GM12864 (cell line): ENCODE measurements at regions not wholly inside any gene's neighbourhood (a gene's known extent, or its start where the extent isn't known, plus 50 kb on each side); places are given as distances from the start of the nearest gene placed in this dataset.

Experiments
- DNase-seq: peaks from one replicate; pipeline ENCODE4 v3.0.0-alpha.2; 2011; ENCODE audit warnings: low read depth
- H3K4me3 ChIP-seq: 2 replicates; pipeline ENCODE4 v1.5.1; 2011; ENCODE audit warnings: mild to moderate bottlenecking, low read depth, low read length, control low read depth
- TF ChIP-seq, protein P1 (sequence below): IDR thresholded peaks from 2 replicates; pipeline ENCODE4 v1.5.1; 2011; ENCODE audit warnings: low read depth, mild to moderate bottlenecking, moderate library complexity, low read length, control low read depth, inconsistent platforms; ENCODE audit errors: missing control alignments

DNA sequence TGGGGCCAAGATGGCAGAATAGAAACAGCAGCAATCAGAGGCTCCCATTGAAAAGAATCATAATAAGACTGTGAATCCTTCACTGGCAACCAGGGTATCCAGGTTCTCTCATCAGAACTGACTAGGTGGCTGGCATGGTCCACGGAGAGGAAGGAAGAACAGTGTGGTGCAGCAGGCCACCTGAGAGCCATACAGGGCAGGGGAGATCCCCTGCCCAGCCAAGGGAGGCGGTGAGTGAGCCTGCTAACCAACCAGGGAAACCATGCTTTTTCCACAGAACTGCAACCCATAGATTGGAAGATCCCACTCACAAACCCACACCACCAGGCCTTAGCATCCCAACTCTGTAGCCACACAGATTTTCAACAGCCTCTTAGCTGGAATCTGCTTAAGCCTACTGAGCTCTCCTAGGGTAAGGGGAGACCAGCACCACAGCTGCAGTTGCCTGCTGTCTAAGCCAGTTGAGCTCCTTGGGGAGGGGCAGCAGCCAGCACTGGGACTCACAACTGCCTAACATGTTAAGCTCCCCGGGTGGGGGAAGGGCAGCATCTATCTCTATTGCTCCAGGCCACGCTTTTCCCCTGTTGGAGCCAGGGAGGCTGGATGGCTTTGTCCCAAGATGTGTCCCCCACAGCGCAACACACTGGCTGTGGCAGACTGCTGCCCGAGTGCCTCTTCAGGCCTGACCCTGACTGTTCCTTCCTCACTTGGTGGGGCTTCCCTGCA is 342.6 kb upstream of the CCDC196 start:
- no peak overlapping the region for H3K4me3 ChIP-seq
- TF ChIP-seq, protein P1, sequence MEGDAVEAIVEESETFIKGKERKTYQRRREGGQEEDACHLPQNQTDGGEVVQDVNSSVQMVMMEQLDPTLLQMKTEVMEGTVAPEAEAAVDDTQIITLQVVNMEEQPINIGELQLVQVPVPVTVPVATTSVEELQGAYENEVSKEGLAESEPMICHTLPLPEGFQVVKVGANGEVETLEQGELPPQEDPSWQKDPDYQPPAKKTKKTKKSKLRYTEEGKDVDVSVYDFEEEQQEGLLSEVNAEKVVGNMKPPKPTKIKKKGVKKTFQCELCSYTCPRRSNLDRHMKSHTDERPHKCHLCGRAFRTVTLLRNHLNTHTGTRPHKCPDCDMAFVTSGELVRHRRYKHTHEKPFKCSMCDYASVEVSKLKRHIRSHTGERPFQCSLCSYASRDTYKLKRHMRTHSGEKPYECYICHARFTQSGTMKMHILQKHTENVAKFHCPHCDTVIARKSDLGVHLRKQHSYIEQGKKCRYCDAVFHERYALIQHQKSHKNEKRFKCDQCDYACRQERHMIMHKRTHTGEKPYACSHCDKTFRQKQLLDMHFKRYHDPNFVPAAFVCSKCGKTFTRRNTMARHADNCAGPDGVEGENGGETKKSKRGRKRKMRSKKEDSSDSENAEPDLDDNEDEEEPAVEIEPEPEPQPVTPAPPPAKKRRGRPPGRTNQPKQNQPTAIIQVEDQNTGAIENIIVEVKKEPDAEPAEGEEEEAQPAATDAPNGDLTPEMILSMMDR, result no peak
- DNase-seq, result no peak

DNA sequence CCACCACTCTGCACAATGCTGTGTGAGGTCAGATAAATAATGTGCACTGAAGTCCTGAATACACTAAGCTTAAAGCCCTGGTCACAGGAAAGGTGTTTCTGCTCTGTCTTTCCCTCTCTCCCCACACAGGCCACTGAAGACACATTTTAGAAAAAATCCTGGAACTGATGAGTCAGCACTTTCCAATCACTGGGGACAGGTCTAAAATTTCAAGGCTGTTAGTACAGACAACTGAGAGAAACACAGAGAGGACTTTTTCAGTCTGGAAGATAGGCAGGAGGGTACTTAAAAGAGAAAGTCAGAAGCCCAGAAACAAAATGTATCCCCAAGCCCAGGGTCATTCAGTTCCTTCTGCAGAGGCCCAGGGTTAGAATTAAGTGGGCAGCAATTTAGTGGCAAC is 333.9 kb upstream of the CCDC196 start:
- TF ChIP-seq, protein P1, result no peak
- DNase-seq, result no peak

DNA sequence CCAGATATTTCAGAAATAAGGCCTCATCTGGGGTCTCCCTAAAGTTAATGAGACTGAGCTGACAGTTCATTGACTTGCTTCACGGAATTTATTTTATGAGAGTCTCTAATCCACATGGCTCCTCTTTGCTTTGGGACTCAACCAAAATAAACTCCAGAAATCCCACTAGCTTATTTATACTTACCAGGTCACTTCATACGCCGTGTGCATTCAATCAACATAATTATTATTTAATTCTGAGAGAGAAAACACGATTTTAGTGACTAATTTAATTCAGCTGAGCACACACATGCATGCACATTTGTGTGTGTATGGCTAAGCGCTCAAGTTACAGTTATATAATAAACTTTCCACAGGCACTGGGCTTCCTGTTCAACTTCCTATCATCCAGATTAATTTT is 333.4 kb upstream of the CCDC196 start:
- no peak overlapping the region for H3K4me3 ChIP-seq
- TF ChIP-seq, protein P1, result no peak
- no peak for DNase-seq

More for the DNA sequence above, 333.9 kb upstream of the CCDC196 start:
- H3K4me3 ChIP-seq, result no peak overlapping the region

GRCh38 chr14:66163023-66163422 is 323.1 kb upstream of the CCDC196 start:
- TF ChIP-seq, protein P1, result no peak
- H3K4me3 ChIP-seq, result no peak overlapping the region
- DNase-seq, result no peak

DNA sequence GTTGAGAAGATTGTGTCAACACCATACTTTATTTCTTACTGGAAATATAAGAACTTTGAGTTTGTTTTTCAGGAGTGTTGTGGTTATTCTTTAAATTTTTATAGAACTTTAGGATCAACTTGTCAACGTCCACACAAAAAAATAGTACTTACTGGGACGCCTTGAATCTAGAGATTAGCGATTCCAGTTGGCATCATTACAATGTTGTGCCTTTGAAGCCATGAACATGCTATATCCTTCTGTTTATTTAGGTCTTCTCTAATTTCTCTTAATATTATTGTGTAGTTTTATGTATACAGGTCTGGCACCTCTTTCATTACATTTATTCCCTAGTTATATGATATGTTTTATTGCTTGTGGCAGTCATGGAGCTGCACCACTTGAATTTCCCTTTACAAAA is 320.8 kb upstream of the CCDC196 start:
- no peak overlapping the region for H3K4me3 ChIP-seq
- DNase-seq, result no peak
- TF ChIP-seq, protein P1, result no peak

DNA sequence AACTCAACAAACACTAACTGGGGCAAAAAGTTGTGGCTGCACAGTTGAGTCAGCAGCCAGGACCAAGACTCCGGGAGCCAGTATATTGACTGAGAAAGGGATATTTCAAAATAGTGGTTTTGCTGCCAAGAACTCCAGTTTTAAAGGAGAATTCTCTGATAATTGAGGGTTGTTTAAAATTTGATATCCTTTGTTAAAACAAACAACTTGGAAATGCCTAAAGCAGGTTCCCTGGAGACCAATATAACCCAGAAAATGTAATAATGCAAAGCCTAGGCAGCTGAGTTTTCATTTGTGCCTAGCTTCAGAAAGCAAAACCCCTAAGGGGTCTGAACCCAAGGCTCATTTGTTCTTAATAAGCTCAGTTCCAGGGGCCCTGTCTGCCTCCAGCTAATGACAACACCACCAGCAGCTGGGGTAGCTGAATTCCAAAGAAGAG is 311.7 kb upstream of the CCDC196 start:
- DNase-seq, result no peak
- TF ChIP-seq, protein P1, result no peak
- H3K4me3 ChIP-seq, result no peak overlapping the region

- no peak for DNase-seq
- TF ChIP-seq, protein P1, result no peak
- no peak overlapping the region for H3K4me3 ChIP-seq
Observed at GRCh38 chr14:66177935-66178334, 308.2 kb upstream of the CCDC196 start.
